IMR-90 (cell line): ENCODE measurements at regions not wholly inside any gene's neighbourhood (a gene's known extent, or its start where the extent isn't known, plus 50 kb on each side); places are given as distances from the start of the nearest gene placed in this dataset.

ENCODE experiments used
- ATAC-seq: fragments of 200-7000 bp; cut with Tn5 transposase; 2 replicates; pipeline ENCODE4 v1.9.1; 2020; ENCODE audit warnings: low read depth, mild to moderate bottlenecking, moderate library complexity
- BruUV-seq: library from RNA; stranded (reverse); fragments of 400-500 nt; replicated peaks from 2 replicates; lab custom pipeline; 2021; lab: Mats Ljungman, UMichigan
- CTCF ChIA-PET: fragments of 300-600 bp; formaldehyde crosslinking; extraction: SDS; loops from one replicate; lab custom pipeline; 2021; ENCODE audit warnings: antibody characterized with exemption; lab: Yijun Ruan, JAX
- POLR2A ChIA-PET: fragments of 300-600 bp; sonication (Branson Sonifier 250); formaldehyde crosslinking; loops from one replicate; lab custom pipeline; 2022; ENCODE audit warnings: antibody characterized with exemption; ENCODE audit not compliant: unreplicated experiment; lab: Charles Lee
- DNase-seq: peaks from one replicate; pipeline ENCODE4 v3.0.0; 2013
- H2AFZ ChIP-seq: replicated peaks from 2 replicates; pipeline ENCODE3; 2013; ENCODE audit warnings: low read length, mild to moderate bottlenecking; ENCODE audit not compliant: poor library complexity
- H2AK5ac ChIP-seq: 2 replicates; pipeline ENCODE4 v1.6.1; 2013; ENCODE audit warnings: low read depth, low read length, inconsistent platforms
- H2AK9ac ChIP-seq: replicated peaks from 2 replicates; pipeline ENCODE3; 2013; ENCODE audit warnings: mild to moderate bottlenecking, low read depth, low read length, moderate library complexity; ENCODE audit not compliant: poor library complexity
- H2BK120ac ChIP-seq: 2 replicates; pipeline ENCODE4 v1.6.1; 2013; ENCODE audit warnings: low read depth, low read length, inconsistent platforms
- H2BK15ac ChIP-seq: 3 replicates; pipeline ENCODE4 v1.6.1; 2013; ENCODE audit warnings: low read depth, low read length, inconsistent platforms
- H2BK20ac ChIP-seq: 2 replicates; pipeline ENCODE4 v1.6.1; 2013; ENCODE audit warnings: low read depth, mild to moderate bottlenecking, inconsistent platforms, low read length, moderate library complexity
- H2BK5ac ChIP-seq: 2 replicates; pipeline ENCODE4 v1.6.1; 2013; ENCODE audit warnings: mild to moderate bottlenecking, low read depth, low read length, inconsistent platforms; ENCODE audit not compliant: poor library complexity, severe bottlenecking
- H3K14ac ChIP-seq: replicated peaks from 2 replicates; pipeline ENCODE4 v1.6.1; 2013; ENCODE audit warnings: low read depth, low read length, inconsistent platforms
- H3K18ac ChIP-seq: 2 replicates; pipeline ENCODE4 v1.6.1; 2013; ENCODE audit warnings: low read depth, low read length, control low read depth
- H3K23ac ChIP-seq: 2 replicates; pipeline ENCODE4 v1.6.1; 2013; ENCODE audit warnings: low read depth, low read length, inconsistent platforms
- H3K27ac ChIP-seq: 2 replicates; pipeline ENCODE4 v1.5.1; 2013; ENCODE audit warnings: mild to moderate bottlenecking, control low read depth, low read length; ENCODE audit not compliant: insufficient read depth
- H3K27me3 ChIP-seq: 2 replicates; pipeline ENCODE4 v1.6.1; 2013; ENCODE audit warnings: low read length; ENCODE audit not compliant: control insufficient read depth, insufficient read depth
- H3K36me3 ChIP-seq: 2 replicates; pipeline ENCODE4 v1.6.1; 2013; ENCODE audit warnings: low read length, mixed read lengths; ENCODE audit not compliant: control insufficient read depth, insufficient read depth
- H3K4ac ChIP-seq: 2 replicates; pipeline ENCODE4 v1.6.1; 2013; ENCODE audit warnings: low read depth, low read length, inconsistent platforms
- H3K4me1 ChIP-seq: 2 replicates; pipeline ENCODE4 v1.6.1; 2013; ENCODE audit warnings: low read length, mixed read lengths; ENCODE audit not compliant: control insufficient read depth, insufficient read depth
- H3K4me2 ChIP-seq: 2 replicates; pipeline ENCODE4 v1.6.1; 2013; ENCODE audit warnings: low read depth, mild to moderate bottlenecking, control low read depth, low read length, moderate library complexity
- H3K4me3 ChIP-seq: 2 replicates; pipeline ENCODE4 v1.5.1; 2013; ENCODE audit warnings: low read depth, mild to moderate bottlenecking, control low read depth, low read length, moderate library complexity; ENCODE audit not compliant: insufficient read depth
- H3K56ac ChIP-seq: 2 replicates; pipeline ENCODE4 v1.6.1; 2013; ENCODE audit warnings: low read length, inconsistent platforms; ENCODE audit not compliant: insufficient read depth; ENCODE audit errors: extremely low read depth
- H3K79me1 ChIP-seq, 2 experiments: 2 replicates each; pipeline ENCODE4 v1.6.1; 2013; ENCODE audit warnings: low read length in 2 of 2, inconsistent platforms in 1 of 2, low read depth in 1 of 2
- H3K9ac ChIP-seq: 2 replicates; pipeline ENCODE4 v1.6.1; 2013; ENCODE audit warnings: low read depth, low read length, control low read depth
- H3K9me1 ChIP-seq: 2 replicates; pipeline ENCODE4 v1.6.1; 2013; ENCODE audit warnings: low read length, inconsistent platforms; ENCODE audit not compliant: insufficient read depth
- H3K9me3 ChIP-seq: 2 replicates; pipeline ENCODE4 v1.6.1; 2013; ENCODE audit warnings: low read length; ENCODE audit not compliant: control insufficient read depth, insufficient read depth
- H4K20me1 ChIP-seq: 2 replicates; pipeline ENCODE4 v1.6.1; 2013; ENCODE audit warnings: low read length, inconsistent platforms; ENCODE audit not compliant: insufficient read depth
- H4K5ac ChIP-seq: 2 replicates; pipeline ENCODE4 v1.6.1; 2013; ENCODE audit warnings: mild to moderate bottlenecking, low read depth, low read length, control low read depth
- H4K8ac ChIP-seq, 2 experiments: 2 replicates each; pipeline ENCODE4 v1.6.1; 2013; ENCODE audit warnings: low read depth in 2 of 2, low read length in 2 of 2, control low read depth in 1 of 2, inconsistent platforms in 1 of 2
- H4K91ac ChIP-seq: 2 replicates; pipeline ENCODE4 v1.6.1; 2013; ENCODE audit warnings: low read depth, low read length, inconsistent platforms; ENCODE audit not compliant: insufficient read depth
- MAZ ChIP-seq: IDR thresholded peaks from 2 replicates; pipeline ENCODE4 v1.6.1; 2012; ENCODE audit warnings: low read depth, mild to moderate bottlenecking, low read length, improper control_type of control experiment, moderate library complexity, borderline replicate concordance
- WGBS, 2 experiments: methylation state at CpG; one replicate each; pipeline versions ENCODE4 v1.1.5 to v1.1.7; 2013; ENCODE audit warnings: missing lambda C conversion rate in 2 of 2; ENCODE audit not compliant: insufficient read length in 1 of 2; ENCODE audit errors: extremely low coverage in 2 of 2; 5-methylcytosine and 5-hydroxymethylcytosine counted together
- dilution Hi-C: fragments of 300-500 bp; cut with HindIII; formaldehyde crosslinking; loops from one replicate; pipeline ENCODE4 v1.14.3; 2018; ENCODE audit warnings: low sequenced_read_pairs; ENCODE audit not compliant: unreplicated experiment
- in situ Hi-C: fragments of 300-500 bp; cut with MboI; formaldehyde crosslinking; loops from 3 replicates; pipeline ENCODE4 v1.14.3; 2019; ENCODE audit warnings: low sequenced_read_pairs, inconsistent platforms, mixed read lengths
- intact Hi-C: fragments of 100-400 bp; cut with micrococcal nuclease; formaldehyde crosslinking; loops from 2 replicates; pipeline ENCODE4 v1.10.0; 2022

DNA sequence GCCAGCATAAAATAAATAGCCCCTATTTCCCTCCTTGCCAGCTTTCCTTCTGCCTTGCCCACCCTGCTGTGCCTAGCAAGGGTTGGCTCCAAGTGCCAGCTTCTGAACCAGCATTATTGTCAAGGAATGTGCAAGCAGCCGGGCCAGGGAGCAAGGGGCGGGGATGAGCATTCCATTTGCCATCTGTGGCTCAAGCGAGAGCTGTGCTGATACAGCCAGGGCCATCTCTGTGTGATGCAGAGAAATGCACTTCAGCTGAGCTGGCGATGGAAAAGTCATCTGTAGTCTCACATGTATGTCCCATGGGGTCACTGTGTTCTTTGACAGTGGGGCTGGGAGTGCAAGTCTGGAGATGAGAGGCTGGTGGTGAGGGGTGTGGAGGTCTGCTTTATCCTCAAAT is 137.3 kb downstream of the SUDS3 start:
- Histone ChIP-seq H4K5ac (no peak overlapping the region), H3K18ac (no peak overlapping the region), H3K9me1 (no peaks in the 10 kb centered on the region), H3K79me1 (no peaks in the 10 kb centered on the region), H2BK20ac (no peak overlapping the region), H2AFZ (no peak overlapping the region), H2BK5ac (no peak overlapping the region), H3K27ac (no peak overlapping the region), H3K23ac (no peak overlapping the region), H3K4me1 (no peaks in the 10 kb centered on the region), H4K20me1 (no peaks in the 10 kb centered on the region), H3K27me3 (no peaks in the 10 kb centered on the region), H2AK5ac (no peak overlapping the region), H3K4me3 (no peak overlapping the region), H2AK9ac (no peak overlapping the region), H3K9me3 (peaks cover 19% of the 10 kb centered on the region), H3K56ac (no peak overlapping the region), H3K36me3 (no peaks in the 10 kb centered on the region), H3K4me2 (no peak overlapping the region), H4K91ac (no peak overlapping the region), H3K14ac (no peak overlapping the region), H2BK15ac (no peak overlapping the region), H3K9ac (no peak overlapping the region), H3K4ac (no peak overlapping the region), H4K8ac (no peak overlapping the region), H2BK120ac (no peak overlapping the region)
- ATAC-seq (no peak), DNase-seq (no peak)
- ChIA-PET CTCF (no interaction called here), POLR2A (no interaction called here)
- no TSS peak for BruUV-seq
- dilution Hi-C loops (no loop called here), in situ Hi-C loops (no loop called here), intact Hi-C loops (no loop called here)
- 29% methylated on average over 2 of the region's 4 CpGs; no CpG with 5 or more reads in 1 of the 2 experiments for WGBS, 2 experiments
- TF ChIP-seq MAZ: no peak
